Sigmoid colon (tissue), 6 donors: ENCODE measurements at regions not wholly inside any gene's neighbourhood (a gene's known extent, or its start where the extent isn't known, plus 50 kb on each side); places are given as distances from the start of the nearest gene placed in this dataset.

Source experiments
- DNase-seq: peaks from one replicate; pipeline ENCODE4 v3.0.0-alpha.2; 2019
- H3K27ac ChIP-seq, 4 donors: fragments of 200-600 bp; sonication (generic); one replicate each; pipeline ENCODE4 v1.5.1; 2016 to 2019; ENCODE audit warnings: mild to moderate bottlenecking in 1 of 4
- H3K27me3 ChIP-seq, 3 donors: fragments of 200-600 bp; sonication (generic); one replicate each; pipeline ENCODE4 v1.5.1; 2019; ENCODE audit warnings: mild to moderate bottlenecking in 1 of 3
- H3K36me3 ChIP-seq, 4 donors: fragments of 200-600 bp; sonication (generic); one replicate each; pipeline ENCODE4 v1.5.1; 2016 to 2019
- H3K4me1 ChIP-seq, 4 donors: fragments of 200-600 bp; sonication (generic); one replicate each; pipeline ENCODE4 v1.5.1; 2017 to 2019
- H3K4me3 ChIP-seq, 4 donors: fragments of 200-600 bp; sonication (generic); one replicate each; pipeline ENCODE4 v1.5.1; 2017 to 2019; ENCODE audit warnings: mild to moderate bottlenecking in 2 of 4, moderate library complexity in 1 of 4
- H3K9me3 ChIP-seq, 4 donors: fragments of 200-600 bp in 3 of 4; sonication (generic) in 3 of 4; one replicate each; pipeline versions ENCODE4 v1.5.1 to v1.6.1; 2013 to 2019
- EP300 ChIP-seq, 4 donors: sonication (generic); formaldehyde crosslinking; IDR thresholded peaks; one replicate each; pipeline ENCODE4 v1.6.1; 2017; ENCODE audit warnings: antibody characterized with exemption in 4 of 4
- POLR2A ChIP-seq, 2 donors: fragments of 450-650 bp; IDR thresholded peaks; one replicate each; pipeline ENCODE4 v1.6.1; 2016; ENCODE audit warnings: antibody characterized with exemption in 2 of 2, mild to moderate bottlenecking in 2 of 2, moderate library complexity in 2 of 2
- POLR2AphosphoS5 ChIP-seq, 4 donors: sonication (generic); formaldehyde crosslinking; IDR thresholded peaks; one replicate each; pipeline ENCODE4 v1.6.1; 2017; ENCODE audit warnings: antibody characterized with exemption in 4 of 4
- WGBS, 2 donors: extraction: QIAGEN DNeasy Blood & Tissue Kit; methylation state at CpG; one replicate each; pipeline ENCODE4 v1.1.7; 2013; 5-methylcytosine and 5-hydroxymethylcytosine counted together
- intact Hi-C: fragments of 100-400 bp; cut with DNase I; formaldehyde crosslinking; loops from one replicate; pipeline ENCODE4 v1.15.1; 2023
- TF ChIP-seq, protein P1 (sequence below), 4 experiments: fragments of 450-650 bp in 3 of 4; fragments of 200-600 bp in 1 of 4; IDR thresholded peaks; one replicate each; pipeline ENCODE4 v1.5.1; 2016 to 2019; ENCODE audit warnings: antibody characterized with exemption in 4 of 4, mild to moderate bottlenecking in 3 of 4, moderate library complexity in 2 of 4
- donor health status: healthy with polysubstance abuse.
- donor health status: healthy.

- intact Hi-C loops, result loop anchor here (5.0 to 10.0 kb wide), 2 partner anchors 162 to 669 kb away; no protein-coding TSS in a partner anchor
- DNase-seq, result no peak
- Histone ChIP-seq H3K9me3 (no peaks in the 10 kb centered on the region), H3K27ac (no peak overlapping the region), H3K4me3 (no peak overlapping the region), H3K36me3 (no peaks in the 10 kb centered on the region), H3K4me1 (peaks cover 0 to 6% (median 2%) of the 10 kb centered on the region in 4 donors), H3K27me3 (no peaks in the 10 kb centered on the region)
- WGBS, 2 donors, result 5 to 22% methylated on average over 1 of the region's 1 CpG
- TF ChIP-seq POLR2A (IDR thresholded peaks at IDR 0.05), result no peak
- no peak for TF ChIP-seq EP300 (IDR thresholded peaks at IDR 0.05)
- TF ChIP-seq, protein P1, sequence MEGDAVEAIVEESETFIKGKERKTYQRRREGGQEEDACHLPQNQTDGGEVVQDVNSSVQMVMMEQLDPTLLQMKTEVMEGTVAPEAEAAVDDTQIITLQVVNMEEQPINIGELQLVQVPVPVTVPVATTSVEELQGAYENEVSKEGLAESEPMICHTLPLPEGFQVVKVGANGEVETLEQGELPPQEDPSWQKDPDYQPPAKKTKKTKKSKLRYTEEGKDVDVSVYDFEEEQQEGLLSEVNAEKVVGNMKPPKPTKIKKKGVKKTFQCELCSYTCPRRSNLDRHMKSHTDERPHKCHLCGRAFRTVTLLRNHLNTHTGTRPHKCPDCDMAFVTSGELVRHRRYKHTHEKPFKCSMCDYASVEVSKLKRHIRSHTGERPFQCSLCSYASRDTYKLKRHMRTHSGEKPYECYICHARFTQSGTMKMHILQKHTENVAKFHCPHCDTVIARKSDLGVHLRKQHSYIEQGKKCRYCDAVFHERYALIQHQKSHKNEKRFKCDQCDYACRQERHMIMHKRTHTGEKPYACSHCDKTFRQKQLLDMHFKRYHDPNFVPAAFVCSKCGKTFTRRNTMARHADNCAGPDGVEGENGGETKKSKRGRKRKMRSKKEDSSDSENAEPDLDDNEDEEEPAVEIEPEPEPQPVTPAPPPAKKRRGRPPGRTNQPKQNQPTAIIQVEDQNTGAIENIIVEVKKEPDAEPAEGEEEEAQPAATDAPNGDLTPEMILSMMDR (IDR thresholded peaks at IDR 0.05), result no peak
- no peak for TF ChIP-seq POLR2AphosphoS5 (IDR thresholded peaks at IDR 0.05)
Observed at GRCh38 chr2:176814274-176814673, 398.3 kb upstream of the HNRNPA3 start.

DNA sequence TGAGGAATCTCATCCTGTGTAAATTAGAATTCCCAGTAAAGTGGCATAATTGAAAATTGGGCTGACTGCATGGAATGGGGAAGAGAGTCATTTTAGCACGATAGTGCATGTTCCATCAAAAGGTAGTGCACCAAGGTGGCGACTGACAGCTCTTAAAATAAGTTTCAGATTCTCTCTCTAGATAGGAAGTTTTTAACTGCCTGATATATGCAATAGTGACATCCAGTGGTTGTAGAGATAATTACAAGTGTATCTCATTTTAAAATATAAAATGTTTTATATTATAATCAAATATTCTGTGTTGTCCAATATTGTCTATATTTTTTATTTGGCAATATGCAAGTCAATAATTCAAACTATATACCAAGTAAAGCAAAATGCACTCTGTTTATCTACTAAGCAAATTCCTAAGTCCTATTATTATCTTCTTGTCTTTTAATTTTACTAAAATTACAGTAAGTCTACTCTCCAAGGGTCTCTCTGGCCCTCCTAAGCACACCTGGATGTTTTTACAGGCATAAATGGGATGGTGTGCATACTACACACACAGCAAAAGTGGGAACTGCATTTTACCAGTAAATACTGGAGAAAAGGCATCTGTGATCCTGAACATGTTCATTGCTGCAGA, 397.7 kb upstream of the HNRNPA3 start:
- no peak overlapping the region for H3K27ac ChIP-seq
- TF ChIP-seq POLR2AphosphoS5 (IDR thresholded peaks at IDR 0.05) (no peak), POLR2A (IDR thresholded peaks at IDR 0.05) (no peak)
- TF ChIP-seq, protein P1 (IDR thresholded peaks at IDR 0.05), result peak in 3 of 4 experiments; percentile 32 to 65 (median 34)
- H3K4me1 ChIP-seq, result peaks cover 0 to 6% (median 2%) of the 10 kb centered on the region in 4 donors
- DNase-seq, result no peak
- 0 to 3% methylated on average over 2 of the region's 2 CpGs for WGBS, 2 donors
- no peaks in the 10 kb centered on the region for H3K27me3 ChIP-seq
- H3K4me3 ChIP-seq, result no peak overlapping the region
- intact Hi-C loops, result loop anchor here (5.0 to 10.0 kb wide), 3 partner anchors 163 to 670 kb away; no protein-coding TSS in a partner anchor
- H3K36me3 ChIP-seq, result no peaks in the 10 kb centered on the region
- no peaks in the 10 kb centered on the region for H3K9me3 ChIP-seq

DNA sequence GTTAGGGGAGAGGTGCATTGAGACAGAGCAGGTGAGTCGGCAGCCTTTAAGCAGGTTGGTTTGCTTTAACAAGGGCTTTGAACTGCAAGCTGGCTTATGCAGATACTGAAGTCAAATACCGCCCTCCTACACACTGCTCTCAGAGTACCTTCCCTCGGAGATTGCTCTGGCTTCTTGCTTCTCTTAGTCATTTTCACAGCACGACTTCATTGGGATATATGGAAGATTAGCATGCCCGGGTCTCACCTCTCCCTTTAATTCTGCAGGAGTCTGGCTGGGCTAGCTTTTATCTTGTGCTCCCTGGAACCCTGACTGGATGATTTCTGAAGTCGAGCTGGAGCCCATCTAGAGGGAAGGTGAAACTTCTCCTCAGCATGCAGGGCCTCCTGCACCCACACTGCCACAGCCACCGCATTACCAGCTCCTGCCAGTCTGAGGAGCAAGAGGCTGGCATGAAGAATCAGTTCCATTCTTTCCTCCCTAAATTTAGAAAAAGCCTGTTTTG, 395.5 kb upstream of the HNRNPA3 start:
- DNase-seq, result no peak
- WGBS, 2 donors, result 73 to 75% methylated on average over 7 of the region's 7 CpGs
- Histone ChIP-seq H3K27me3 (no peaks in the 10 kb centered on the region), H3K36me3 (no peaks in the 10 kb centered on the region), H3K4me3 (no peak overlapping the region), H3K27ac (no peak overlapping the region), H3K9me3 (no peaks in the 10 kb centered on the region), H3K4me1 (peaks cover 0 to 6% (median 2%) of the 10 kb centered on the region in 4 donors)
- TF ChIP-seq POLR2A (IDR thresholded peaks at IDR 0.05) (no peak), POLR2AphosphoS5 (IDR thresholded peaks at IDR 0.05) (no peak), EP300 (IDR thresholded peaks at IDR 0.05) (no peak)
- TF ChIP-seq, protein P1 (IDR thresholded peaks at IDR 0.05), result no peak
- intact Hi-C loops, result loop anchor here (5.0 to 10.0 kb wide), 2 partner anchors 330 to 672 kb away; no protein-coding TSS in a partner anchor

DNA sequence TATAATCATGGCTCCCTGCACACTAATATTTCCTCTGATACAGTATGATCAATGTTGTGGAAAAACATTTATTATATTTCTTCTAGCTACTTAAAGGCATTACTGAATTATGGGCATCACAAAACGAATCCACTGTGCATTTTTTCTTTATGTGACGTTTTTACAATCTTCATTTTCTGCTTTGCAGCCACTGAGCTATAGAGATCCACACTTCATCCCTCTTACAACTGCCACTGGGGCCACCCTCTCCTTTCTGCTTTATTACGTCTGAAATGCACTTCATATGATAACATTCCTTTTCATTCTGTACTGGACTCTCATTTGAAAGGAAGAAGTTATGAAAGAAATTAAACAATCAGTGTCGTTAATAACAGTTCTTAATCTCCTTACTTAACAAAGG, 394.5 kb upstream of the HNRNPA3 start:
- no peaks in the 10 kb centered on the region for H3K9me3 ChIP-seq
- TF ChIP-seq, protein P1 (IDR thresholded peaks at IDR 0.05), result no peak
- no peak for TF ChIP-seq POLR2AphosphoS5 (IDR thresholded peaks at IDR 0.05)
- TF ChIP-seq POLR2A (IDR thresholded peaks at IDR 0.05), result no peak
- no peak for TF ChIP-seq EP300 (IDR thresholded peaks at IDR 0.05)
- WGBS, 2 donors, result 85% methylated on average over 4 of the region's 4 CpGs
- no peaks in the 10 kb centered on the region for H3K36me3 ChIP-seq
- no peak overlapping the region for H3K4me3 ChIP-seq
- no peaks in the 10 kb centered on the region for H3K27me3 ChIP-seq
- H3K27ac ChIP-seq, result no peak overlapping the region
- DNase-seq, result no peak
- intact Hi-C loops, result loop anchor here (5.0 to 10.0 kb wide), 2 partner anchors 329 to 673 kb away; no protein-coding TSS in a partner anchor
- peaks cover 0 to 6% (median 2%) of the 10 kb centered on the region in 4 donors for H3K4me1 ChIP-seq
